Astrocyte (in vitro differentiated cells and primary cell): ENCODE measurements at regions not wholly inside any gene's neighbourhood (a gene's known extent, or its start where the extent isn't known, plus 50 kb on each side); places are given as distances from the start of the nearest gene placed in this dataset.

ENCODE experiments used
- DNase-seq: peaks from one replicate; pipeline ENCODE4 v3.0.0-alpha.2; 2010; ENCODE audit warnings: low read depth
- FAIRE-seq: peaks from 2 replicates; lab custom pipeline; 2011; peaks lifted over from hg19 to GRCh38; lab: Jason Lieb, UNC
- H2AFZ ChIP-seq: 2 replicates; pipeline ENCODE4 v1.6.0; 2012; ENCODE audit warnings: low read depth, low read length, inconsistent platforms
- H3K27ac ChIP-seq: 2 replicates; pipeline ENCODE4 v1.5.1; 2011; ENCODE audit warnings: low read depth, low read length, inconsistent platforms
- H3K27me3 ChIP-seq: 2 replicates; pipeline ENCODE4 v1.6.0; 2011; ENCODE audit warnings: low read length, inconsistent platforms; ENCODE audit not compliant: insufficient read depth
- H3K36me3 ChIP-seq: 2 replicates; pipeline ENCODE4 v1.5.1; 2011; ENCODE audit warnings: low read length, inconsistent platforms; ENCODE audit not compliant: insufficient read depth
- H3K4me1 ChIP-seq: 2 replicates; pipeline ENCODE4 v1.5.1; 2011; ENCODE audit warnings: low read length, inconsistent platforms; ENCODE audit not compliant: insufficient read depth
- H3K4me2 ChIP-seq: 2 replicates; pipeline ENCODE4 v1.6.0; 2012; ENCODE audit warnings: low read length, inconsistent platforms
- H3K4me3 ChIP-seq: 2 replicates; pipeline ENCODE4 v1.5.1; 2011; ENCODE audit warnings: low read depth, mild to moderate bottlenecking, low read length, inconsistent platforms; ENCODE audit not compliant: insufficient read depth
- H3K79me2 ChIP-seq: 2 replicates; pipeline ENCODE4 v1.6.0; 2012; ENCODE audit warnings: mild to moderate bottlenecking, low read length, inconsistent platforms; ENCODE audit not compliant: insufficient read depth
- H3K9ac ChIP-seq: 2 replicates; pipeline ENCODE4 v1.6.0; 2012; ENCODE audit warnings: mild to moderate bottlenecking, low read length, inconsistent platforms
- H3K9me3 ChIP-seq: 2 replicates; pipeline ENCODE4 v1.5.1; 2012; ENCODE audit warnings: low read depth, mild to moderate bottlenecking, low read length, inconsistent platforms; ENCODE audit not compliant: insufficient read depth
- H4K20me1 ChIP-seq: 2 replicates; pipeline ENCODE4 v1.6.0; 2012; ENCODE audit warnings: low read length, inconsistent platforms; ENCODE audit not compliant: insufficient read depth
- H3K27ac Mint-ChIP-seq: one replicate; pipeline ENCODE4 v1.8.0; 2021; ENCODE audit warnings: mild to moderate bottlenecking, mixed read lengths; ENCODE audit not compliant: unreplicated experiment
- H3K27me3 Mint-ChIP-seq: one replicate; pipeline ENCODE4 v1.8.0; 2021; ENCODE audit warnings: low read depth, mixed read lengths; ENCODE audit not compliant: unreplicated experiment
- H3K36me3 Mint-ChIP-seq: one replicate; pipeline ENCODE4 v1.8.0; 2021; ENCODE audit warnings: low read depth, mixed read lengths; ENCODE audit not compliant: unreplicated experiment
- H3K4me1 Mint-ChIP-seq: one replicate; pipeline ENCODE4 v1.8.0; 2021; ENCODE audit warnings: low read depth, mixed read lengths; ENCODE audit not compliant: unreplicated experiment
- H3K4me3 Mint-ChIP-seq: one replicate; pipeline ENCODE4 v1.8.0; 2021; ENCODE audit warnings: mild to moderate bottlenecking, moderate library complexity, mixed read lengths; ENCODE audit not compliant: unreplicated experiment
- H3K9me3 Mint-ChIP-seq: one replicate; pipeline ENCODE4 v1.8.0; 2021; ENCODE audit warnings: mild to moderate bottlenecking, mixed read lengths; ENCODE audit not compliant: unreplicated experiment
- EZH2 ChIP-seq: IDR thresholded peaks from 2 replicates; pipeline ENCODE4 v1.6.1; 2012; ENCODE audit warnings: mild to moderate bottlenecking, low read length, inconsistent platforms; ENCODE audit not compliant: insufficient read depth
- TF ChIP-seq, protein P1 (sequence below): IDR thresholded peaks from 2 replicates; pipeline ENCODE4 v1.5.1; 2011; ENCODE audit warnings: low read depth, mild to moderate bottlenecking, inconsistent platforms, low read length, moderate library complexity; ENCODE audit not compliant: insufficient read depth

DNA sequence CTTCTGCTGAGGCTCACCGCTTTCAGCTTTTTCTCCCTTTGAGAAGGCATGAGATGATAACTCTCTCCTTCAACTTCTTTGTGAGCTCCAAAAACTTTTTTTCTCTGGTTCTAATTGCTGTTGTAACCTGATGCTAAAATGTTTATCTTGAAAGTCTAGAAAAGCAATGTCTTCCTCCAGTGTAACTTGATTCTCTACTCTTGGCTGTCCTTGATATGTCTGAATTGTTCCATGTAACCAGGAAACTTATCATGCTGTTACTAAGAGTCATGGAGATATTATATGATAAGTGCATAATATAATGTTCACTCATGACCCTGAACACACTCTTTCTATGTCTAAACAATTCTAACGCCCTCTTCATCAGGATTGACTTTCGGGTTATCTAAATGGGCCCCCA, 128.0 kb upstream of the ABCA1 start:
- no peak for TF ChIP-seq EZH2
- TF ChIP-seq, protein P1, sequence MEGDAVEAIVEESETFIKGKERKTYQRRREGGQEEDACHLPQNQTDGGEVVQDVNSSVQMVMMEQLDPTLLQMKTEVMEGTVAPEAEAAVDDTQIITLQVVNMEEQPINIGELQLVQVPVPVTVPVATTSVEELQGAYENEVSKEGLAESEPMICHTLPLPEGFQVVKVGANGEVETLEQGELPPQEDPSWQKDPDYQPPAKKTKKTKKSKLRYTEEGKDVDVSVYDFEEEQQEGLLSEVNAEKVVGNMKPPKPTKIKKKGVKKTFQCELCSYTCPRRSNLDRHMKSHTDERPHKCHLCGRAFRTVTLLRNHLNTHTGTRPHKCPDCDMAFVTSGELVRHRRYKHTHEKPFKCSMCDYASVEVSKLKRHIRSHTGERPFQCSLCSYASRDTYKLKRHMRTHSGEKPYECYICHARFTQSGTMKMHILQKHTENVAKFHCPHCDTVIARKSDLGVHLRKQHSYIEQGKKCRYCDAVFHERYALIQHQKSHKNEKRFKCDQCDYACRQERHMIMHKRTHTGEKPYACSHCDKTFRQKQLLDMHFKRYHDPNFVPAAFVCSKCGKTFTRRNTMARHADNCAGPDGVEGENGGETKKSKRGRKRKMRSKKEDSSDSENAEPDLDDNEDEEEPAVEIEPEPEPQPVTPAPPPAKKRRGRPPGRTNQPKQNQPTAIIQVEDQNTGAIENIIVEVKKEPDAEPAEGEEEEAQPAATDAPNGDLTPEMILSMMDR = no peak
- DNase-seq = peak; percentile 70
- no peak overlapping the region for H3K4me2 ChIP-seq

DNA sequence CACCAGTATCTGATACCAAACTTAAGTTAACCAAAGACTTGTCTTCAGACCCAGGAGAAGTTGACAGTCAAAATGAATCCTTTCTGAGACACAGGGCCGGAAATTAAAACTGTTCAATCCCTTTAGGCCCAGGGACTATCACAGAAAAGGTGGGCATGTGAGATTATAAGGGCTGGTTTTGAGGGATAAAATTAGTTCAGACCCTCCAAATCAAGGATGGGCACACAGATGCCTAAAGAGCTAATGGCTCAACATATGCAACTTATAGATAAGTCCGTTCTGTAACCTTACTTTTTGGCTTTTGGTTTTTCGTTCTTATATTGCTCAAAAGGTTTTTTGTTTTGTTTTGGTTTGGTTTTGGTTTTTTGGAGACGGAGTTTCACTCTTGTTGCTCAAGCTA, 129.6 kb upstream of the ABCA1 start:
- FAIRE-seq = no peak
- no peak for DNase-seq
- Mint-ChIP-seq H3K27me3 (peaks cover 1% of the 10 kb centered on the region), H3K36me3 (peaks cover 4% of the 10 kb centered on the region), H3K4me3 (no peak overlapping the region), H3K4me1 (peaks cover 33% of the 10 kb centered on the region), H3K9me3 (peaks cover 7% of the 10 kb centered on the region), H3K27ac (no peak overlapping the region)
- no peaks in the 10 kb centered on the region for H3K27me3 ChIP-seq
- H3K4me1 ChIP-seq = peaks cover 18% of the 10 kb centered on the region
- TF ChIP-seq EZH2 = no peak
- TF ChIP-seq, protein P1 = no peak
- no peak overlapping the region for H3K4me3 ChIP-seq
- no peaks in the 10 kb centered on the region for H4K20me1 ChIP-seq
- H3K9me3 ChIP-seq = no peaks in the 10 kb centered on the region
- no peak overlapping the region for H2AFZ ChIP-seq
- H3K27ac ChIP-seq = no peak overlapping the region
- H3K36me3 ChIP-seq = no peaks in the 10 kb centered on the region
- no peaks in the 10 kb centered on the region for H3K79me2 ChIP-seq
- no peak overlapping the region for H3K9ac ChIP-seq
- no peak overlapping the region for H3K4me2 ChIP-seq

More for the DNA sequence above, 128.0 kb upstream of the ABCA1 start:
- H3K27ac ChIP-seq = peak overlapping the region; percentile 13
- Mint-ChIP-seq H3K4me3 (no peak overlapping the region), H3K27ac (peak overlapping the region; percentile 11), H3K4me1 (peaks cover 35% of the 10 kb centered on the region), H3K36me3 (peaks cover 7% of the 10 kb centered on the region), H3K27me3 (peaks cover 1% of the 10 kb centered on the region), H3K9me3 (peaks cover 3% of the 10 kb centered on the region)
- no peaks in the 10 kb centered on the region for H3K79me2 ChIP-seq
- H3K4me3 ChIP-seq = no peak overlapping the region
- no peaks in the 10 kb centered on the region for H3K27me3 ChIP-seq
- H4K20me1 ChIP-seq = no peaks in the 10 kb centered on the region
- H3K36me3 ChIP-seq = no peaks in the 10 kb centered on the region
- peaks cover 18% of the 10 kb centered on the region for H3K4me1 ChIP-seq
- H3K9me3 ChIP-seq = no peaks in the 10 kb centered on the region
- FAIRE-seq = no peak
- no peak overlapping the region for H3K9ac ChIP-seq
- no peak overlapping the region for H2AFZ ChIP-seq

DNA sequence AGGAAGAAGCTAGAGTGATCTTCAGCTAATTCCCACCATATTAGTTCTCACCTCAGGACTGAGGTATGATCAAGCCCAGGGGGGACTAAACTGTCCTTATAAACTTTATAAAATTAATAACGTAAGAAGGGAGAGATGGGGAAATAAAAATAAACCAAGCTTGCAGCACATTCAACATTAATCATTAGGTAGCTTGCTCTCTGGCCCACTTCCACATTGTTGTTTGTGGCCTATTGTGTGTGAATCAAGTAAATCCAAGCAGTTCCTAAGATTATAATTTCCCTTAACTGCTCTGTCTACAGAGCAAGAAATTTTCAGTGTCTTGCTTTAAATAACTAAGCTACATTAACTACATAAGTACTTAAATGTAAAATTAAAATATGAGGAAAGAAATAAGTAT, 131.3 kb upstream of the ABCA1 start:
- H2AFZ ChIP-seq = no peak overlapping the region
- DNase-seq (peak; percentile 43), FAIRE-seq (no peak)
- H3K27me3 Mint-ChIP-seq = peaks cover 1% of the 10 kb centered on the region
- no peak overlapping the region for H3K9ac ChIP-seq
- no peaks in the 10 kb centered on the region for H3K27me3 ChIP-seq
- no peaks in the 10 kb centered on the region for H3K9me3 ChIP-seq
- H3K36me3 Mint-ChIP-seq = peaks cover 2% of the 10 kb centered on the region
- no peaks in the 10 kb centered on the region for H3K79me2 ChIP-seq
- peaks cover 16% of the 10 kb centered on the region for H3K4me1 ChIP-seq
- H3K9me3 Mint-ChIP-seq = peaks cover 5% of the 10 kb centered on the region
- H3K4me2 ChIP-seq = no peak overlapping the region
- H3K4me3 Mint-ChIP-seq = no peak overlapping the region
- H3K27ac Mint-ChIP-seq = no peak overlapping the region
- no peak overlapping the region for H3K4me3 ChIP-seq
- H4K20me1 ChIP-seq = no peaks in the 10 kb centered on the region
- H3K4me1 Mint-ChIP-seq = peaks cover 27% of the 10 kb centered on the region
- TF ChIP-seq EZH2 = no peak
- TF ChIP-seq, protein P1 = no peak
- H3K27ac ChIP-seq = no peak overlapping the region
- H3K36me3 ChIP-seq = no peaks in the 10 kb centered on the region
